Psoas muscle (tissue), 7 donors: ENCODE measurements at regions not wholly inside any gene's neighbourhood (a gene's known extent, or its start where the extent isn't known, plus 50 kb on each side); places are given as distances from the start of the nearest gene placed in this dataset.

Experiments used
- ATAC-seq, 4 donors: fragments of 200-7000 bp; cut with Tn5 transposase; one replicate each; pipeline ENCODE4 v1.9.1; 2020; ENCODE audit warnings: moderate library complexity in 3 of 4, mild to moderate bottlenecking in 2 of 4
- DNase-seq, 2 donors: peaks; one replicate each; pipeline ENCODE4 v3.0.0-alpha.2; 2020
- H3K27ac ChIP-seq: fragments of 200-600 bp; one replicate; pipeline ENCODE4 v1.8.0; 2022
- H3K27me3 ChIP-seq, 3 donors: fragments of 200-600 bp in 1 of 3; one replicate each; pipeline versions ENCODE4 v1.6.1 to v1.8.0; 2013 to 2022; ENCODE audit warnings: low read length in 2 of 3, mild to moderate bottlenecking in 2 of 3, moderate library complexity in 1 of 3; ENCODE audit not compliant: insufficient read depth in 3 of 3
- H3K36me3 ChIP-seq, 2 donors: fragments of 200-600 bp in 1 of 2; one replicate each; pipeline versions ENCODE4 v1.6.1 to v1.8.0; 2013 to 2022; ENCODE audit warnings: low read depth in 1 of 2, mild to moderate bottlenecking in 1 of 2, moderate library complexity in 1 of 2; ENCODE audit not compliant: insufficient read depth in 1 of 2
- H3K4me1 ChIP-seq: fragments of 200-600 bp; one replicate; pipeline ENCODE4 v1.8.0; 2022
- H3K4me3 ChIP-seq: fragments of 200-600 bp; one replicate; pipeline ENCODE4 v1.8.0; 2022; ENCODE audit warnings: mild to moderate bottlenecking
- H3K9me3 ChIP-seq: fragments of 200-600 bp; one replicate; pipeline ENCODE4 v1.8.0; 2022
- WGBS, 3 donors: extraction: QIAGEN DNeasy Blood & Tissue Kit; methylation state at CpG; one replicate each; pipeline versions ENCODE4 v1.1.6 to v1.1.7; 2013; 5-methylcytosine and 5-hydroxymethylcytosine counted together
- intact Hi-C, 2 donors: fragments of 100-400 bp; cut with DNase I; formaldehyde crosslinking; loops; one replicate each; pipeline versions ENCODE4 v1.11.0 to v1.14.2; 2022
- TF ChIP-seq, protein P1 (sequence below): fragments of 200-600 bp; IDR thresholded peaks from one replicate; pipeline ENCODE4 v1.8.0; 2022; ENCODE audit warnings: antibody characterized with exemption
- donor health status: healthy with polysubstance abuse.
- donor health status: DM: no; HTN: no; CAD: no; lungs with moderate emphysema.
- donor health status: Bipolar disorder and iron deficiency.
- donor health status: healthy.
- donor health status: DM: yes; HTN: yes; CAD: no.
- donor health status: DM: no; HTN: no; CAD: no.
- donor health status: DM: yes; HTN: yes; CAD: no.

DNA sequence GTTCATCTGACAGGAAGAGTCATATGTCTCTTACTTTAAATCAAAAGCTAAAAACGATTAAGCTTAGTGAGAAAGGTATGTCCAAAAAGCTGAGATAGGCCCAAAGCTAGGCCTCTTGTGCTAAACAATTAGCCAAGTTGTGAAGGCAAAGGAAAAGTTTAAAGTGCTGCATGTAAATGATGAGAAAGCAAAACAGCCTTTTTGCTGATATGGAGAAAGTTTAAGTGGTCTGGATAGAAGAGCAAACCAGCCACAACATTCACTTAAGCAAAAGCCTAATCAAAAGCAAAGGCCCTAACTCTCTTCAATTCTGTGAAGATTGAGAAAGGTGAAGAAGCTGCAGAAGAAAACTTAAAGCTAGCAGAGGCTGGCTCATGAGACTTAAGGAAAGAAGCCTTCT is 511.3 kb upstream of the FAM98A start:
- Histone ChIP-seq H3K4me3 (no peak overlapping the region), H3K4me1 (no peaks in the 10 kb centered on the region), H3K36me3 (no peaks in the 10 kb centered on the region), H3K27ac (no peak overlapping the region), H3K27me3 (no peaks in the 10 kb centered on the region), H3K9me3 (no peaks in the 10 kb centered on the region)
- WGBS, 3 donors: 51 to 73% (median 71%) methylated on average over 1 of the region's 1 CpG
- intact Hi-C loops: no loop called here
- ATAC-seq (no peak), DNase-seq (no peak)
- TF ChIP-seq, protein P1, sequence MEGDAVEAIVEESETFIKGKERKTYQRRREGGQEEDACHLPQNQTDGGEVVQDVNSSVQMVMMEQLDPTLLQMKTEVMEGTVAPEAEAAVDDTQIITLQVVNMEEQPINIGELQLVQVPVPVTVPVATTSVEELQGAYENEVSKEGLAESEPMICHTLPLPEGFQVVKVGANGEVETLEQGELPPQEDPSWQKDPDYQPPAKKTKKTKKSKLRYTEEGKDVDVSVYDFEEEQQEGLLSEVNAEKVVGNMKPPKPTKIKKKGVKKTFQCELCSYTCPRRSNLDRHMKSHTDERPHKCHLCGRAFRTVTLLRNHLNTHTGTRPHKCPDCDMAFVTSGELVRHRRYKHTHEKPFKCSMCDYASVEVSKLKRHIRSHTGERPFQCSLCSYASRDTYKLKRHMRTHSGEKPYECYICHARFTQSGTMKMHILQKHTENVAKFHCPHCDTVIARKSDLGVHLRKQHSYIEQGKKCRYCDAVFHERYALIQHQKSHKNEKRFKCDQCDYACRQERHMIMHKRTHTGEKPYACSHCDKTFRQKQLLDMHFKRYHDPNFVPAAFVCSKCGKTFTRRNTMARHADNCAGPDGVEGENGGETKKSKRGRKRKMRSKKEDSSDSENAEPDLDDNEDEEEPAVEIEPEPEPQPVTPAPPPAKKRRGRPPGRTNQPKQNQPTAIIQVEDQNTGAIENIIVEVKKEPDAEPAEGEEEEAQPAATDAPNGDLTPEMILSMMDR: no peak

DNA sequence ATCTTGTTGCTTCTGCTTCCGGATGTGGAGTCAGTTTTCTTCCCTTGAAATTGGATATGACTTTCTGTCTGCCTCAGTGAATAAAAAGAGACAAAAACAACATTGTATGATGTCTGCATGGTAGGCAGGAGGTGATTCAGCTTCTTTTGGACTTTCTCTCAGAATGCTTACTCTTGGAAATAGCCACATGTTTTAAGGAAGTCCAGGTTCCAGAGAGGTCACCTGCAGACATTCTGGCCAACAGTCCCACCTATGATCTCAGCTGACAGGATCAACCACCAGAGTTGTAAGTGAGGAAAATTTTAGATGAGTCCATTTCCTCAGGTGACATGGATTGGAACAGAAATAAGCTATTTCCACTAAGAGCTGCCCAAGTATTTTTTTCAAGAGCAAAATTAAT is 508.7 kb upstream of the FAM98A start:
- intact Hi-C loops: loop anchor here in 1 of 2 donors (10.0 kb wide), 1 partner anchor 1307 kb away; no protein-coding TSS in a partner anchor
- TF ChIP-seq, protein P1: no peak
- 50 to 58% (median 52%) methylated on average over 1 of the region's 1 CpG for WGBS, 3 donors

DNA sequence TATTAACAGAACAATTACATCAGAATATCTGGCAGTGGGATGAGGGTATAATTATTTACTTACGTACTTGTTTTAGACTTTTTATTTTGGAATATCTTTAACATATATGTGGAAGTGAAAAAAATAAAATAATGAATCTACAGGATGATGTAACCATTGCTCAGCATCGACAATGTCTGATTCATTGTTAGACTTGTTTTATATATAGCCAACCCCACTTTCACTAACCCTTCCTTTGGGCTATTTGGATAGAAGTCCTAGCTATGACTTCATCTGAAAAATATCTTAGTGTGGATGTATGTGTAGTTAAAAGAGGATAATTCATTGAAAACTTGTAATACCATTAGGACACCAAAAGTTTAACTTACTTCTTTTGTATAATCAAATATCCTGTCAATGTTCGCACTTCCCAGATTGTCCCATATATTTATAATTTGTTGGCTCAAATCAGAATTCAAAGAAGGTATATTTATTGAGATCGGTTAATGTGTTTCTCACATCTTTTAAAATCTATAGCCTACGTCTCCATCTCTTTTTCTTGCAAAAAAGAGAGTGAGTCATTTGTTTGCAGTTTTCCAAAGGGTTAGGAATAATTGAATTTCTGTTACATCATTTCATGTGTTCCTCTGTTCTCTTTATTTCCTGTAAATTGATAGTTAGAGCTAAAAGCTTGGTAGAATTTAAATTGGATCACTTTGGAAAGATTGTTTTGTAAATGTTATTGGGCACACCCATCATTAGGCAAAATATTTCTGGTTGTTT is 506.1 kb upstream of the FAM98A start:
- ATAC-seq (no peak), DNase-seq (no peak)
- TF ChIP-seq, protein P1: no peak
- Histone ChIP-seq H3K27me3 (no peaks in the 10 kb centered on the region), H3K36me3 (no peaks in the 10 kb centered on the region), H3K4me1 (no peaks in the 10 kb centered on the region), H3K4me3 (no peak overlapping the region), H3K27ac (no peak overlapping the region), H3K9me3 (no peaks in the 10 kb centered on the region)
- intact Hi-C loops: loop anchor here in 1 of 2 donors (10.0 kb wide), 1 partner anchor 1310 kb away; no protein-coding TSS in a partner anchor
- WGBS, 3 donors: 58 to 71% (median 65%) methylated on average over 5 of the region's 5 CpGs

More for the DNA sequence above, 508.7 kb upstream of the FAM98A start:
- Histone ChIP-seq H3K9me3 (no peaks in the 10 kb centered on the region), H3K27me3 (no peaks in the 10 kb centered on the region), H3K27ac (no peak overlapping the region), H3K36me3 (no peaks in the 10 kb centered on the region), H3K4me1 (no peaks in the 10 kb centered on the region), H3K4me3 (no peak overlapping the region)
- DNase-seq (no peak), ATAC-seq (no peak)

DNA sequence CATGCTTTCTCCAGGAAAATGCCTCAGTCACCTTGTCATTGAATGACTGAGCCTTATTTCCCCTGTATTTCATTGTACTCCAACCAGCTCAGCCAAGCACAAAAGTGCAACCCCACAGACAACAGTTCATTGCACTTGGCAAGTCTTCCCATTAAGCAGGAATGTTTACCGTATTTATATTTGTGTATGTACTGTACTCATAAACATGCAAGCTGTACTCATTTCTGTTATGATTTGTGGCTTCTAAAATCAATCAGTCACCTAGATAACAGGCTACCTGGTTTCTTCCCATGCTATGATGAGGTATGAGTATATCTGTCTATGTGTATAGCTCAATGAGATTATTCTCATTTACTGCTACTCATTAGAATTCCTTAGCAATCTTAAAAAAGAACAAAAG is 505.5 kb upstream of the FAM98A start:
- DNase-seq (no peak), ATAC-seq (no peak)
- intact Hi-C loops: loop anchor here in 1 of 2 donors (10.0 kb wide), 1 partner anchor 1310 kb away; no protein-coding TSS in a partner anchor
- TF ChIP-seq, protein P1: no peak
- Histone ChIP-seq H3K9me3 (no peaks in the 10 kb centered on the region), H3K4me3 (no peak overlapping the region), H3K4me1 (no peaks in the 10 kb centered on the region), H3K27me3 (peaks cover 0 to 1% (median 0%) of the 10 kb centered on the region in 3 donors), H3K27ac (no peak overlapping the region), H3K36me3 (no peaks in the 10 kb centered on the region)
- WGBS, 3 donors: 64 to 83% (median 82%) methylated on average over 1 of the region's 1 CpG
